Heart left ventricle (tissue), 13 donors: ENCODE measurements at regions not wholly inside any gene's neighbourhood (a gene's known extent, or its start where the extent isn't known, plus 50 kb on each side); places are given as distances from the start of the nearest gene placed in this dataset.

Source experiments
- POLR2A ChIP-seq, 2 donors: fragments of 450-650 bp; IDR thresholded peaks; one replicate each; pipeline ENCODE4 v1.6.1; 2017; ENCODE audit warnings: antibody characterized with exemption in 2 of 2, mild to moderate bottlenecking in 2 of 2, moderate library complexity in 2 of 2
- TF ChIP-seq, protein P1 (sequence below), 12 donors: fragments of 200-600 bp; sonication (generic) in 4 of 12; IDR thresholded peaks; one replicate each; pipeline versions ENCODE4 v1.5.0 to v1.8.0; 2018 to 2022; ENCODE audit warnings: antibody characterized with exemption in 12 of 12, mild to moderate bottlenecking in 5 of 12
- donor health status: ischemic (EF 13 %, LVEDD 7.1; RV severe dilation, severe dysfunction).
- donor health status: DM: no; HTN: yes; CAD: no.
- donor health status: DM: no; HTN: no; CAD: no.
- donor health status: ischemic (EF 25% LVEDD 6.9; RV normal size, moderate dysfunction).
- donor health status: ischemic (EF 25% LVEDD 5.7; RV mildly dilated, moderate dysfunction).
- donor health status: ischemic (EF 35%, LVEDD 5.7; RV mildly dilated, moderate dysfunction).
- donor health status: nonischemic (EF 11% LVEDD 7.7; RV severe dilation, severe dysfunction).
- donor health status: DM: yes; HTN: yes; CAD: no.
- donor health status: PGD.
- donor health status: ischemic (EF 29% LVEDD 5.4; RV normal size, mild dysfunction).
- donor health status: nonischemic (EF 23%, LVEDD 6.1; RV moderate dilation, normal function).

GRCh38 chr14:58809520-58809919 is 171.8 kb downstream of the DACT1 start:
- TF ChIP-seq, protein P1, sequence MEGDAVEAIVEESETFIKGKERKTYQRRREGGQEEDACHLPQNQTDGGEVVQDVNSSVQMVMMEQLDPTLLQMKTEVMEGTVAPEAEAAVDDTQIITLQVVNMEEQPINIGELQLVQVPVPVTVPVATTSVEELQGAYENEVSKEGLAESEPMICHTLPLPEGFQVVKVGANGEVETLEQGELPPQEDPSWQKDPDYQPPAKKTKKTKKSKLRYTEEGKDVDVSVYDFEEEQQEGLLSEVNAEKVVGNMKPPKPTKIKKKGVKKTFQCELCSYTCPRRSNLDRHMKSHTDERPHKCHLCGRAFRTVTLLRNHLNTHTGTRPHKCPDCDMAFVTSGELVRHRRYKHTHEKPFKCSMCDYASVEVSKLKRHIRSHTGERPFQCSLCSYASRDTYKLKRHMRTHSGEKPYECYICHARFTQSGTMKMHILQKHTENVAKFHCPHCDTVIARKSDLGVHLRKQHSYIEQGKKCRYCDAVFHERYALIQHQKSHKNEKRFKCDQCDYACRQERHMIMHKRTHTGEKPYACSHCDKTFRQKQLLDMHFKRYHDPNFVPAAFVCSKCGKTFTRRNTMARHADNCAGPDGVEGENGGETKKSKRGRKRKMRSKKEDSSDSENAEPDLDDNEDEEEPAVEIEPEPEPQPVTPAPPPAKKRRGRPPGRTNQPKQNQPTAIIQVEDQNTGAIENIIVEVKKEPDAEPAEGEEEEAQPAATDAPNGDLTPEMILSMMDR (IDR thresholded peaks at IDR 0.05), result no peak
- TF ChIP-seq POLR2A (IDR thresholded peaks at IDR 0.05), result no peak
